A549 (cell line): ENCODE measurements at regions not wholly inside any gene's neighbourhood (a gene's known extent, or its start where the extent isn't known, plus 50 kb on each side); places are given as distances from the start of the nearest gene placed in this dataset.

Source experiments
- ATAC-seq, 2 experiments: fragments of 200-7000 bp in 1 of 2; fragments of >200 bp in 1 of 2; cut with Nextera tagmentation in 1 of 2; cut with Tn5 transposase in 1 of 2; 3 replicates each; pipeline versions ENCODE4 v1.8.0 to v1.9.1; 2018 to 2020; ENCODE audit warnings: mild to moderate bottlenecking in 1 of 2, moderate library complexity in 1 of 2
- CTCF ChIA-PET: fragments of 300-600 bp; sonication (Branson Sonifier 250); formaldehyde crosslinking; extraction: SDS; loops from one replicate; lab custom pipeline; 2021; ENCODE audit warnings: antibody characterized with exemption, inconsistent platforms; lab: Yijun Ruan, JAX
- POLR2A ChIA-PET: fragments of 350-600 bp; formaldehyde crosslinking; extraction: SDS; loops from one replicate; lab custom pipeline; 2021; ENCODE audit warnings: antibody characterized with exemption, inconsistent platforms; lab: Yijun Ruan, JAX
- DNase-seq, 2 experiments: peaks; one replicate each; pipeline versions ENCODE4 v3.0.0 to v3.0.0-alpha.2; 2011 to 2016; ENCODE audit warnings: low read depth in 1 of 2, low spot score in 1 of 2
- FAIRE-seq: peaks from 2 replicates; lab custom pipeline; 2011; peaks lifted over from hg19 to GRCh38; lab: Jason Lieb, UNC
- H3K27ac ChIP-seq, 2 experiments: fragments of >200 bp; sonication (Bioruptor Twin); formaldehyde crosslinking; 3 replicates each; pipeline ENCODE4 v1.5.1; 2016 to 2017
- H3K4me1 ChIP-seq: fragments of >200 bp; sonication (Bioruptor Twin); formaldehyde crosslinking; 3 replicates; pipeline ENCODE4 v1.6.1; 2016
- H3K4me2 ChIP-seq: fragments of >200 bp; sonication (Bioruptor Twin); formaldehyde crosslinking; 3 replicates; pipeline ENCODE4 v1.6.1; 2016
- H3K4me3 ChIP-seq: fragments of >200 bp; sonication (Bioruptor Twin); formaldehyde crosslinking; 3 replicates; pipeline ENCODE4 v1.5.1; 2016
- H3K9me3 ChIP-seq: fragments of >200 bp; sonication (Bioruptor Twin); formaldehyde crosslinking; 3 replicates; pipeline ENCODE4 v1.6.1; 2016
- CBX8 ChIP-seq: fragments of 200-600 bp; sonication (generic); IDR thresholded peaks from 2 replicates; pipeline ENCODE4 v1.6.1; 2016
- CEBPB ChIP-seq, 2 experiments: fragments of >200 bp in 1 of 2; sonication (Bioruptor Twin) in 1 of 2; formaldehyde crosslinking in 1 of 2; IDR thresholded peaks; 2 replicates each; pipeline ENCODE4 v1.6.1; 2012 to 2016
- EHF ChIP-seq: fragments of 250-450 bp; sonication (Bioruptor Pico); IDR thresholded peaks from 2 replicates; pipeline ENCODE4 v1.5.0; 2020; ENCODE audit warnings: mild to moderate bottlenecking
- FOSL2 ChIP-seq, 2 experiments: fragments of 450-650 bp in 1 of 2; fragments of >200 bp in 1 of 2; sonication (Bioruptor Twin) in 1 of 2; formaldehyde crosslinking; IDR thresholded peaks; 2 replicates each; pipeline versions ENCODE4 v1.5.0 to v1.6.1; 2016 to 2020; ENCODE audit warnings: mild to moderate bottlenecking in 1 of 2, moderate library complexity in 1 of 2
- FOXS1 ChIP-seq: fragments of 250-450 bp; sonication (Bioruptor Pico); IDR thresholded peaks from 2 replicates; pipeline ENCODE4 v1.5.0; 2020; ENCODE audit warnings: mild to moderate bottlenecking, moderate library complexity
- GATA3 ChIP-seq: IDR thresholded peaks from 2 replicates; pipeline ENCODE4 v1.6.1; 2012; ENCODE audit warnings: borderline replicate concordance
- HOXB13 ChIP-seq: fragments of 250-450 bp; sonication (Bioruptor Pico); IDR thresholded peaks from 2 replicates; pipeline ENCODE4 v1.5.0; 2020; ENCODE audit warnings: low read depth, mild to moderate bottlenecking, moderate library complexity
- KDM5A ChIP-seq: fragments of 200-600 bp; sonication (generic); IDR thresholded peaks from 2 replicates; pipeline ENCODE4 v1.6.1; 2016; ENCODE audit warnings: antibody characterized with exemption, mild to moderate bottlenecking
- PHF8 ChIP-seq: fragments of 200-600 bp; sonication (generic); IDR thresholded peaks from 2 replicates; pipeline ENCODE4 v1.6.1; 2016; ENCODE audit warnings: low read depth, mild to moderate bottlenecking, antibody characterized with exemption, moderate library complexity, borderline replicate concordance
- RARB ChIP-seq: fragments of 250-450 bp; sonication (Bioruptor Pico); IDR thresholded peaks from 2 replicates; pipeline ENCODE4 v1.8.0; 2021; ENCODE audit warnings: mild to moderate bottlenecking, moderate library complexity
- RNF2 ChIP-seq: fragments of 200-600 bp; sonication (generic); IDR thresholded peaks from 2 replicates; pipeline ENCODE4 v1.6.1; 2016; ENCODE audit warnings: low read depth, mild to moderate bottlenecking, antibody characterized with exemption, moderate library complexity, borderline replicate concordance
- ZSCAN20 ChIP-seq: fragments of 250-450 bp; sonication (Bioruptor Pico); IDR thresholded peaks from 2 replicates; pipeline ENCODE4 v1.8.0; 2022; ENCODE audit warnings: mild to moderate bottlenecking, moderate library complexity
- WGBS: methylation state at CpG from one replicate; pipeline ENCODE4 v1.1.6; 2017; ENCODE audit errors: missing lambda C conversion rate; 5-methylcytosine and 5-hydroxymethylcytosine counted together
- TF ChIP-seq, protein P1 (sequence below): fragments of >200 bp; sonication (Bioruptor Twin); formaldehyde crosslinking; IDR thresholded peaks from 2 replicates; pipeline ENCODE4 v1.6.1; 2016
- TF ChIP-seq, protein P2 (sequence below): fragments of >200 bp; sonication (Bioruptor Twin); formaldehyde crosslinking; IDR thresholded peaks from 3 replicates; pipeline ENCODE4 v1.5.1; 2016
- TF ChIP-seq, protein P3 (sequence below): IDR thresholded peaks from 2 replicates; pipeline ENCODE4 v1.6.1; 2012
- TF ChIP-seq, protein P4 (sequence below): fragments of 200-600 bp; sonication (generic); IDR thresholded peaks from 2 replicates; pipeline ENCODE4 v1.6.1; 2016; ENCODE audit warnings: antibody characterized with exemption, mild to moderate bottlenecking, moderate library complexity

DNA sequence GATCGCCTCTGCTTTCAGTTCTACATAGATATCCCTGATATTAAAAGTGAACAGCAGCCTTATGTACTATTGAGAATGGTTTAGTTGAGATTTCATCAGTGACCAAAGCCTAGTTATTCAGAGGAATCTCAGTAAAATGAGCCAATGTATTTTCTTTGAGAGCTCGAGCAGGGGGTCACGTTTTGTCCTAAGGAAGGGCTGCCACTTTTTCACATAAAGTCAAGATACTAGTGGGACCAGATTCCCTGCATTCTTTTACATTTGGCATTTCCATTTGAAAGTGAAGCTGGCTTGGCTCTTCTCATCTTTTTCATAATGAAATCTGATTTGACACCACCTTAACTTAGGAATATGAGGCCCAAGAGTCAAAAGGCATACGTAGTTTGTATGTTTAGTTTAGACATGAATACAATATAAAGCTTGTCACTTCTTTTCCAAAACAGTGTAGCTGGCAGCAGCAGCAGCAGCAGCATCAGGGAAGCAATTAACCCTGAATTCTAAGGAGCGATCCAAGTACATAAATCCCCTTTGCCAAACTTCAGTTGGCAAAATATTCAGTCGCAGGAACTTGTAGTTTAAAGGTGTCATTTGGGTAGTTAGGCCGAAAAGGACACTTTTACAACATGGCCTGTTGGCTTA lies 1752.2 kb upstream of the PCDH20 start:
- ATAC-seq (no peak), FAIRE-seq (no peak), DNase-seq (no peak)
- H3K4me2 ChIP-seq = no peak overlapping the region
- H3K4me1 ChIP-seq = no peaks in the 10 kb centered on the region
- H3K4me3 ChIP-seq = no peak overlapping the region
- ChIA-PET CTCF (no interaction called here), POLR2A (no interaction called here)
- no peaks in the 10 kb centered on the region for H3K9me3 ChIP-seq
- WGBS = 58% methylated on average over 7 of the region's 7 CpGs
- no peak overlapping the region for H3K27ac ChIP-seq
- TF ChIP-seq FOSL2 (IDR thresholded peaks at IDR 0.05) (no peak), FOSL2 (CRISPR knock-in tag; IDR thresholded peaks at IDR 0.05) (no peak), ZSCAN20 (no peak), CBX8 (no peak), FOXS1 (CRISPR knock-in tag) (no peak), RARB (CRISPR knock-in tag) (no peak)
- TF ChIP-seq, protein P1, sequence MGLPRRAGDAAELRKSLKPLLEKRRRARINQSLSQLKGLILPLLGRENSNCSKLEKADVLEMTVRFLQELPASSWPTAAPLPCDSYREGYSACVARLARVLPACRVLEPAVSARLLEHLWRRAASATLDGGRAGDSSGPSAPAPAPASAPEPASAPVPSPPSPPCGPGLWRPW = no peak
- TF ChIP-seq, protein P2, sequence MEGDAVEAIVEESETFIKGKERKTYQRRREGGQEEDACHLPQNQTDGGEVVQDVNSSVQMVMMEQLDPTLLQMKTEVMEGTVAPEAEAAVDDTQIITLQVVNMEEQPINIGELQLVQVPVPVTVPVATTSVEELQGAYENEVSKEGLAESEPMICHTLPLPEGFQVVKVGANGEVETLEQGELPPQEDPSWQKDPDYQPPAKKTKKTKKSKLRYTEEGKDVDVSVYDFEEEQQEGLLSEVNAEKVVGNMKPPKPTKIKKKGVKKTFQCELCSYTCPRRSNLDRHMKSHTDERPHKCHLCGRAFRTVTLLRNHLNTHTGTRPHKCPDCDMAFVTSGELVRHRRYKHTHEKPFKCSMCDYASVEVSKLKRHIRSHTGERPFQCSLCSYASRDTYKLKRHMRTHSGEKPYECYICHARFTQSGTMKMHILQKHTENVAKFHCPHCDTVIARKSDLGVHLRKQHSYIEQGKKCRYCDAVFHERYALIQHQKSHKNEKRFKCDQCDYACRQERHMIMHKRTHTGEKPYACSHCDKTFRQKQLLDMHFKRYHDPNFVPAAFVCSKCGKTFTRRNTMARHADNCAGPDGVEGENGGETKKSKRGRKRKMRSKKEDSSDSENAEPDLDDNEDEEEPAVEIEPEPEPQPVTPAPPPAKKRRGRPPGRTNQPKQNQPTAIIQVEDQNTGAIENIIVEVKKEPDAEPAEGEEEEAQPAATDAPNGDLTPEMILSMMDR = no peak

DNA sequence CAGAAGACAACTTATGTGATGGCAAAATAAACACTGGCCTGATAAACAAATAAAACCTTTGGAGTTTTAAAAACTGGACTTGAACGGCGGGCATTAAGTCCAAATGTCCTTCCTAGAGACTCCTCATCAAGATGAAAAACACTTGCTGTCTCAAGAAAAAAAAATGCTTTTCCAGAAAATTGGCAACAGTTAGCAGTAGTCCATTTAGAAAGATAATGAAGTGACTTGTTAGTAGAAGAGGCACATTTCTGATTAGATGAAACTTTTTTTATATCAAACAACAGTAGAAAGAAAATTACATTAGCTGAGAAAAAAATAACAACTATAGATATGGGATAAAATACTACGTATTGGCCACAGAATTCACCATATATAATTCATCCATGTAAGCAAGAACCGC lies 1750.7 kb upstream of the PCDH20 start:
- no peak for TF ChIP-seq EHF (CRISPR knock-in tag)
- TF ChIP-seq, protein P3, sequence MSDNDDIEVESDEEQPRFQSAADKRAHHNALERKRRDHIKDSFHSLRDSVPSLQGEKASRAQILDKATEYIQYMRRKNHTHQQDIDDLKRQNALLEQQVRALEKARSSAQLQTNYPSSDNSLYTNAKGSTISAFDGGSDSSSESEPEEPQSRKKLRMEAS = no peak
- no peak for TF ChIP-seq RNF2
- TF ChIP-seq, protein P4, sequence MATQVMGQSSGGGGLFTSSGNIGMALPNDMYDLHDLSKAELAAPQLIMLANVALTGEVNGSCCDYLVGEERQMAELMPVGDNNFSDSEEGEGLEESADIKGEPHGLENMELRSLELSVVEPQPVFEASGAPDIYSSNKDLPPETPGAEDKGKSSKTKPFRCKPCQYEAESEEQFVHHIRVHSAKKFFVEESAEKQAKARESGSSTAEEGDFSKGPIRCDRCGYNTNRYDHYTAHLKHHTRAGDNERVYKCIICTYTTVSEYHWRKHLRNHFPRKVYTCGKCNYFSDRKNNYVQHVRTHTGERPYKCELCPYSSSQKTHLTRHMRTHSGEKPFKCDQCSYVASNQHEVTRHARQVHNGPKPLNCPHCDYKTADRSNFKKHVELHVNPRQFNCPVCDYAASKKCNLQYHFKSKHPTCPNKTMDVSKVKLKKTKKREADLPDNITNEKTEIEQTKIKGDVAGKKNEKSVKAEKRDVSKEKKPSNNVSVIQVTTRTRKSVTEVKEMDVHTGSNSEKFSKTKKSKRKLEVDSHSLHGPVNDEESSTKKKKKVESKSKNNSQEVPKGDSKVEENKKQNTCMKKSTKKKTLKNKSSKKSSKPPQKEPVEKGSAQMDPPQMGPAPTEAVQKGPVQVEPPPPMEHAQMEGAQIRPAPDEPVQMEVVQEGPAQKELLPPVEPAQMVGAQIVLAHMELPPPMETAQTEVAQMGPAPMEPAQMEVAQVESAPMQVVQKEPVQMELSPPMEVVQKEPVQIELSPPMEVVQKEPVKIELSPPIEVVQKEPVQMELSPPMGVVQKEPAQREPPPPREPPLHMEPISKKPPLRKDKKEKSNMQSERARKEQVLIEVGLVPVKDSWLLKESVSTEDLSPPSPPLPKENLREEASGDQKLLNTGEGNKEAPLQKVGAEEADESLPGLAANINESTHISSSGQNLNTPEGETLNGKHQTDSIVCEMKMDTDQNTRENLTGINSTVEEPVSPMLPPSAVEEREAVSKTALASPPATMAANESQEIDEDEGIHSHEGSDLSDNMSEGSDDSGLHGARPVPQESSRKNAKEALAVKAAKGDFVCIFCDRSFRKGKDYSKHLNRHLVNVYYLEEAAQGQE = no peak
- no peak for TF ChIP-seq KDM5A
- TF ChIP-seq GATA3 = no peak
- TF ChIP-seq HOXB13 (CRISPR knock-in tag) = no peak
- TF ChIP-seq PHF8 = no peak
- TF ChIP-seq, protein P2 = no peak
- TF ChIP-seq CEBPB (IDR thresholded peaks at IDR 0.05) = no peak
- no peak for TF ChIP-seq ZSCAN20
- TF ChIP-seq, all 56 proteins: peak for 0
- Histone ChIP-seq H3K27ac (no peak overlapping the region), H3K4me3 (no peak overlapping the region), H3K4me2 (no peak overlapping the region), H3K9me3 (no peaks in the 10 kb centered on the region), H3K4me1 (no peaks in the 10 kb centered on the region)
- 69% methylated on average over 4 of the region's 4 CpGs for WGBS
- FAIRE-seq (no peak), ATAC-seq (no peak), DNase-seq (no peak)
- ChIA-PET POLR2A (no interaction called here), CTCF (no interaction called here)
